ENCODE measurements at regions not wholly inside any gene's neighbourhood (a gene's known extent, or its start where the extent isn't known, plus 50 kb on each side); places are given as distances from the start of the nearest gene placed in this dataset.

DNA sequence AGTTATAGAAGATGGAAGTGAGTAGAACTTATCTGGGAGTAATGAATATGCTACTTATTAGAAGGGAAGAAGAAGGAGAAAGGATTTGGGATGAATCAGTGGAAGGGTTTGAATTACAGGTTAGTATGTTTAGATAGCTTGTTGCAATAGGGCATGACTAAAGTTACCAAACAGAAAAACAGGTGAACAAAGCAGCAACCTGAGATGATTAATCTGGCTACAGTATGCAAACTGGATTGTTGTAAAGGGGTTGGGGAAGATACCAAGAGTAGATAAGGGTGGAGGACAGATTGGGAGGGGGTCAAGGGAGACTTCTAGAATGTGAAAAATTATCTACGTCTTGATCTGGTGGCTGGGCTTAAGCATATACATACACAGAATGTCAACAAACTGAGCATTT lies 73.4 kb upstream of the CLEC14A start:
- intact Hi-C loops (cut with micrococcal nuclease) = no loop called here
- peaks cover 7% of the 10 kb centered on the region for H3K9me3 Mint-ChIP-seq (ENCODE audit: unreplicated experiment)
- ChIA-PET POLR2A (interaction anchor here (1.3 kb wide), 1 partner anchor 9 kb away, joined by 3 read pairs; no protein-coding TSS in a partner anchor), CTCF (no interaction called here)
- no peak for DNase-seq (ENCODE audit: unreplicated experiment)
- H3K4me1 Mint-ChIP-seq (ENCODE audit: insufficient read depth, unreplicated experiment) = peaks cover 12% of the 10 kb centered on the region
- BruUV-seq (replicated peaks) = no TSS peak
- no peak overlapping the region for H3K27ac Mint-ChIP-seq (ENCODE audit: low read depth, unreplicated experiment)
- H3K36me3 Mint-ChIP-seq (ENCODE audit: insufficient read depth, unreplicated experiment) = no peaks in the 10 kb centered on the region
- H3K27me3 Mint-ChIP-seq (ENCODE audit: insufficient read depth, unreplicated experiment) = no peaks in the 10 kb centered on the region
- TF ChIP-seq, protein P1, sequence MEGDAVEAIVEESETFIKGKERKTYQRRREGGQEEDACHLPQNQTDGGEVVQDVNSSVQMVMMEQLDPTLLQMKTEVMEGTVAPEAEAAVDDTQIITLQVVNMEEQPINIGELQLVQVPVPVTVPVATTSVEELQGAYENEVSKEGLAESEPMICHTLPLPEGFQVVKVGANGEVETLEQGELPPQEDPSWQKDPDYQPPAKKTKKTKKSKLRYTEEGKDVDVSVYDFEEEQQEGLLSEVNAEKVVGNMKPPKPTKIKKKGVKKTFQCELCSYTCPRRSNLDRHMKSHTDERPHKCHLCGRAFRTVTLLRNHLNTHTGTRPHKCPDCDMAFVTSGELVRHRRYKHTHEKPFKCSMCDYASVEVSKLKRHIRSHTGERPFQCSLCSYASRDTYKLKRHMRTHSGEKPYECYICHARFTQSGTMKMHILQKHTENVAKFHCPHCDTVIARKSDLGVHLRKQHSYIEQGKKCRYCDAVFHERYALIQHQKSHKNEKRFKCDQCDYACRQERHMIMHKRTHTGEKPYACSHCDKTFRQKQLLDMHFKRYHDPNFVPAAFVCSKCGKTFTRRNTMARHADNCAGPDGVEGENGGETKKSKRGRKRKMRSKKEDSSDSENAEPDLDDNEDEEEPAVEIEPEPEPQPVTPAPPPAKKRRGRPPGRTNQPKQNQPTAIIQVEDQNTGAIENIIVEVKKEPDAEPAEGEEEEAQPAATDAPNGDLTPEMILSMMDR (IDR thresholded peaks at IDR 0.05; ENCODE audit: unreplicated experiment) = no peak
- no peak overlapping the region for H3K4me3 Mint-ChIP-seq (ENCODE audit: unreplicated experiment)

DNA sequence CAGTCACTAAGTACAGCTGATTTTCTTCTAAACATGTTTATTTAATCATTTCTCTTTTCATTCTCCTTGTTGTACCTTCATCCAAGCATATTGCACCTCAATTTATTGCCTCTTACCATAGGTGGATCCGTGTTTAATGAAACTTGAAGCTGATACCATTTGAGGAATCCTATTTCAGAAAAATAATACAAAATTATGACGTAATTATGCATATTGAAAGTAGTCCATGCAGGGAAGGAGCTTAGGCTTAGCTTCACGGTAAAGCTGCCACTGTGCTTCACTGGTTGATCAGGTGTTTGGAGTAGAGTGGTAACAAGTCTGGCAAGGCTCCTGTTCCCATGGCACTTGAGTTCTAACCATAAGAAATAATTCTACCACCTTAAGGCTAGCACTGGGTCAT lies 61.0 kb upstream of the CLEC14A start:
- no peaks in the 10 kb centered on the region for H3K27me3 Mint-ChIP-seq (ENCODE audit: insufficient read depth, unreplicated experiment)
- no TSS peak for BruUV-seq (replicated peaks)

DNA sequence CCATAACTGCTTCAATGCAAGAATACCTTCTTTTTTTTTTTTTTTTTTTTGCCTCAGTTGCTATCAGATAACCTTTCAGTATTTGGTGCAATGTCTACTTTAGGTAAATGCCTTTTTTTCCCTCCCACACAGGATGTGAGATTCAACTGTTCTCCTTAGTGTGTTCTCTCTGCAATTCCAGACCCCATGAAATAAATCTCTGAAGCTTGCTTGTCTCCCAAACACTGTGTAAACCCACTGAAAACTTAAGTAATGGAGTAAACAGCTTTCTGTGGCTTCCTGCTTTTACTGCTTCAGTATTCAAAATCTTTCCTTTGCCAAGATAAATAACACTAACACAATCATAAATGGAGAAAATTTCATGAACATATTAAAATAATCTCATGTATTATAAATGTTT lies 55.8 kb upstream of the CLEC14A start:
- POLR2A ChIA-PET = interaction anchor here (1.0 kb wide), 1 partner anchor 94 kb away, joined by 3 read pairs; no protein-coding TSS in a partner anchor
- no peaks in the 10 kb centered on the region for H3K27me3 Mint-ChIP-seq (ENCODE audit: insufficient read depth, unreplicated experiment)
- BruUV-seq (replicated peaks) = no TSS peak
- CTCF ChIA-PET = interaction anchor here (1.0 kb wide), 1 partner anchor 26 kb away, joined by 3 read pairs; no protein-coding TSS in a partner anchor
- H3K27ac Mint-ChIP-seq (ENCODE audit: low read depth, unreplicated experiment) = no peak overlapping the region
- intact Hi-C loops (cut with micrococcal nuclease) = no loop called here
- no peak for DNase-seq (ENCODE audit: unreplicated experiment)
- peaks cover 4% of the 10 kb centered on the region for H3K4me1 Mint-ChIP-seq (ENCODE audit: insufficient read depth, unreplicated experiment)
- no peaks in the 10 kb centered on the region for H3K36me3 Mint-ChIP-seq (ENCODE audit: insufficient read depth, unreplicated experiment)
- no peak overlapping the region for H3K4me3 Mint-ChIP-seq (ENCODE audit: unreplicated experiment)
- TF ChIP-seq, protein P1 (IDR thresholded peaks at IDR 0.05; ENCODE audit: unreplicated experiment) = no peak
- no peaks in the 10 kb centered on the region for H3K9me3 Mint-ChIP-seq (ENCODE audit: unreplicated experiment)

More for the DNA sequence above, 61.0 kb upstream of the CLEC14A start:
- ChIA-PET POLR2A (interaction anchor here (0.5 kb wide), 1 partner anchor 1118 kb away, joined by 3 read pairs; no protein-coding TSS in a partner anchor), CTCF (no interaction called here)
- intact Hi-C loops (cut with micrococcal nuclease) = no loop called here
- Mint-ChIP-seq H3K4me3 (ENCODE audit: unreplicated experiment) (no peak overlapping the region), H3K9me3 (ENCODE audit: unreplicated experiment) (no peaks in the 10 kb centered on the region), H3K27ac (ENCODE audit: low read depth, unreplicated experiment) (no peak overlapping the region), H3K36me3 (ENCODE audit: insufficient read depth, unreplicated experiment) (no peaks in the 10 kb centered on the region), H3K4me1 (ENCODE audit: insufficient read depth, unreplicated experiment) (no peaks in the 10 kb centered on the region)
- TF ChIP-seq, protein P1 (IDR thresholded peaks at IDR 0.05; ENCODE audit: unreplicated experiment) = no peak
- DNase-seq (ENCODE audit: unreplicated experiment) = no peak

DNA sequence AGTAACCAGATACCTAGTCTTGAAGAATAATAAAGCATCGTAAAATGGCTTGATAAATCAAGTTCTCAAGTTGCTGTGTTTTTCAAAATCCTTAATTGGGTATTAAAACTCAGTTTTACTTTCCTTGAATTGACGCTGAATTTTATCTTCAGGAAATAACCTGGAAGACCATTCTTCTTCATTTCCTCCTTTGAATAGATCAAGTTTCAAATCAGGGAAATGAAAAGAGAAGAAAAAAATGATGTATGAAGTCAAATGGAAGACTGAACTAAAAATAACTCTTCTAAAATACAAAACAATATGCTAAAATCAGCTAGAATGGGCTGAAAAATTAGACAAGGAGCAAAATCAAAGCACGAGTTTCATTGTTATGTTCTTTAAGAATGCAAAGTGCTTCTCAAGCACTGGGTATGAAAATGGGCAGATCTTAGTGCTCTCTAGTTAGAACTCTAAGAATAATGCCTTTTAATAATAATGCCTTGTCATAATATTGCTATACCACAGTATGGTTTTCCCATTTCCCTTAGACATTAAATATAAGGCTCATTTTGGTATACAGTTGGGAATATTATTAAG lies 54.6 kb upstream of the CLEC14A start:
- CTCF ChIA-PET = no interaction called here
- H3K27ac Mint-ChIP-seq (ENCODE audit: low read depth, unreplicated experiment) = no peak overlapping the region
- peaks cover 4% of the 10 kb centered on the region for H3K4me1 Mint-ChIP-seq (ENCODE audit: insufficient read depth, unreplicated experiment)
- POLR2A ChIA-PET = interaction anchor here (1.0 kb wide), 1 partner anchor 13 kb away, joined by 3 read pairs; no protein-coding TSS in a partner anchor
- H3K4me3 Mint-ChIP-seq (ENCODE audit: unreplicated experiment) = no peak overlapping the region
- TF ChIP-seq, protein P1 (IDR thresholded peaks at IDR 0.05; ENCODE audit: unreplicated experiment) = no peak
- no peaks in the 10 kb centered on the region for H3K27me3 Mint-ChIP-seq (ENCODE audit: insufficient read depth, unreplicated experiment)
- intact Hi-C loops (cut with micrococcal nuclease) = no loop called here
- no peak for DNase-seq (ENCODE audit: unreplicated experiment)
- BruUV-seq (replicated peaks) = no TSS peak
- no peaks in the 10 kb centered on the region for H3K9me3 Mint-ChIP-seq (ENCODE audit: unreplicated experiment)
- H3K36me3 Mint-ChIP-seq (ENCODE audit: insufficient read depth, unreplicated experiment) = no peaks in the 10 kb centered on the region

Measured in MCF 10A (cell line).